Coronary artery (tissue), 2 donors: ENCODE measurements at regions not wholly inside any gene's neighbourhood (a gene's known extent, or its start where the extent isn't known, plus 50 kb on each side); places are given as distances from the start of the nearest gene placed in this dataset.
"Not testable (repeated sequence)": the region's sequence is repeated elsewhere in the genome, so short reads cannot be mapped to it uniquely, and the experiment has no call there.

Experiments
- DNase-seq: peaks from one replicate; pipeline ENCODE4 v3.0.0-alpha.2; 2017; ENCODE audit warnings: low spot score
- H3K27ac ChIP-seq, 2 donors: fragments of 200-600 bp; sonication (generic); one replicate each; pipeline ENCODE4 v1.5.1; 2016 to 2019
- H3K4me3 ChIP-seq: fragments of 200-600 bp; sonication (generic); 2 replicates; pipeline ENCODE4 v1.5.1; 2016; ENCODE audit warnings: mild to moderate bottlenecking, moderate library complexity
- CTCF ChIP-seq: fragments of 200-600 bp; sonication (generic); IDR thresholded peaks from one replicate; pipeline ENCODE4 v1.5.1; 2019; ENCODE audit warnings: antibody characterized with exemption

- Histone ChIP-seq H3K27ac (no peak overlapping the region), H3K4me3 (no peak overlapping the region)
- no peak for TF ChIP-seq CTCF
- no peak for DNase-seq
These were observed 54.5 kb upstream of the DACT2 start for GRCh38 chr6:168374051-168374502.

GRCh38 chr6:168374541-168375071, 55.0 kb upstream of the DACT2 start:
- no peak for TF ChIP-seq CTCF
- Histone ChIP-seq H3K4me3 (no peak overlapping the region), H3K27ac (no peak overlapping the region)
- no peak for DNase-seq

GRCh38 chr6:168376120-168376519, 56.5 kb upstream of the DACT2 start:
- H3K4me3 ChIP-seq, result no peak overlapping the region
- H3K27ac ChIP-seq, result no peak overlapping the region
- no peak for DNase-seq
- no peak for TF ChIP-seq CTCF

- no peak for DNase-seq
- peak overlapping the region; percentile 29 for H3K4me3 ChIP-seq
- TF ChIP-seq CTCF, result no peak
- H3K27ac ChIP-seq, result no peak overlapping the region
These were observed 57.4 kb upstream of the DACT2 start for GRCh38 chr6:168376811-168377483.

- Histone ChIP-seq H3K27ac (no peak overlapping the region), H3K4me3 (peak overlapping the region; percentile 29)
- TF ChIP-seq CTCF, result no peak
- DNase-seq, result no peak
These were observed 57.9 kb upstream of the DACT2 start for GRCh38 chr6:168377484-168377855.

GRCh38 chr6:168377856-168378832, 58.6 kb upstream of the DACT2 start:
- Histone ChIP-seq H3K27ac (no peak overlapping the region), H3K4me3 (peak overlapping the region; percentile 29)
- no peak for DNase-seq
- no peak for TF ChIP-seq CTCF

GRCh38 chr6:168379579-168379978, 60.0 kb upstream of the DACT2 start:
- DNase-seq, H3K4me3 ChIP-seq, H3K27ac ChIP-seq: not testable (repeated sequence)

- not testable (repeated sequence) for H3K4me3 ChIP-seq, DNase-seq, H3K27ac ChIP-seq
These were observed 60.6 kb upstream of the SMOC2 start for GRCh38 chr6:168380166-168380955.
